Erythroblast (primary cell): ENCODE measurements at regions not wholly inside any gene's neighbourhood (a gene's known extent, or its start where the extent isn't known, plus 50 kb on each side); places are given as distances from the start of the nearest gene placed in this dataset.

ENCODE experiments used
- GATA1 ChIP-seq: IDR thresholded peaks from 2 replicates; pipeline ENCODE4 v1.6.1; 2011; ENCODE audit warnings: low read depth, mild to moderate bottlenecking, control low read depth, low read length, moderate library complexity
- POLR2A ChIP-seq: IDR thresholded peaks from 2 replicates; pipeline ENCODE4 v1.6.1; 2011; ENCODE audit warnings: mild to moderate bottlenecking, low read length

- no peak for TF ChIP-seq POLR2A
- no peak for TF ChIP-seq GATA1
These were observed 70.5 kb downstream of the CD2 start for GRCh38 chr1:116824631-116825206.
